ENCODE measurements at regions not wholly inside any gene's neighbourhood (a gene's known extent, or its start where the extent isn't known, plus 50 kb on each side); places are given as distances from the start of the nearest gene placed in this dataset.

GRCh38 chr9:36486933-36487481 lies 85.7 kb upstream of the MELK start:
- peak overlapping the region; percentile 85 for H3K27ac Mint-ChIP-seq
- H3K36me3 Mint-ChIP-seq (ENCODE audit: low read depth), result no peaks in the 10 kb centered on the region
- DNase-seq, result no peak
- peaks cover 36% of the 10 kb centered on the region for H3K4me1 Mint-ChIP-seq (ENCODE audit: low read depth)
- H3K9me3 Mint-ChIP-seq, result no peaks in the 10 kb centered on the region
- no peaks in the 10 kb centered on the region for H3K27me3 Mint-ChIP-seq (ENCODE audit: insufficient read depth)
- peak overlapping the region; percentile 86 for H3K4me3 Mint-ChIP-seq
- TF ChIP-seq CTCF (IDR thresholded peaks at IDR 0.05), result no peak

GRCh38 chr9:36486329-36486932 lies 86.3 kb upstream of the MELK start:
- Mint-ChIP-seq H3K4me3 (peak overlapping the region; percentile 86), H3K9me3 (no peaks in the 10 kb centered on the region), H3K27me3 (ENCODE audit: insufficient read depth) (no peaks in the 10 kb centered on the region), H3K27ac (peak overlapping the region; percentile 85), H3K4me1 (ENCODE audit: low read depth) (peaks cover 36% of the 10 kb centered on the region), H3K36me3 (ENCODE audit: low read depth) (no peaks in the 10 kb centered on the region)
- DNase-seq, result peak; percentile 15
- TF ChIP-seq CTCF (IDR thresholded peaks at IDR 0.05), result no peak

- no peak for DNase-seq
- Mint-ChIP-seq H3K27ac (peak overlapping the region; percentile 85), H3K9me3 (no peaks in the 10 kb centered on the region), H3K36me3 (ENCODE audit: low read depth) (no peaks in the 10 kb centered on the region), H3K4me3 (peak overlapping the region; percentile 86), H3K4me1 (ENCODE audit: low read depth) (peaks cover 36% of the 10 kb centered on the region), H3K27me3 (ENCODE audit: insufficient read depth) (no peaks in the 10 kb centered on the region)
- no peak for TF ChIP-seq CTCF (IDR thresholded peaks at IDR 0.05)
Observed at GRCh38 chr9:36485647-36486328, 85.7 kb upstream of the RNF38 start.

- Mint-ChIP-seq H3K4me3 (no peak overlapping the region), H3K27me3 (ENCODE audit: insufficient read depth) (no peaks in the 10 kb centered on the region), H3K4me1 (ENCODE audit: low read depth) (peaks cover 33% of the 10 kb centered on the region), H3K27ac (no peak overlapping the region), H3K36me3 (ENCODE audit: low read depth) (no peaks in the 10 kb centered on the region), H3K9me3 (no peaks in the 10 kb centered on the region)
- DNase-seq, result no peak
- no peak for TF ChIP-seq CTCF (IDR thresholded peaks at IDR 0.05)
Observed at GRCh38 chr9:36484124-36484523, 84.1 kb upstream of the RNF38 start.

GRCh38 chr9:36479101-36479500 lies 79.0 kb upstream of the RNF38 start:
- Mint-ChIP-seq H3K4me3 (no peak overlapping the region), H3K36me3 (ENCODE audit: low read depth) (no peaks in the 10 kb centered on the region), H3K27ac (no peak overlapping the region), H3K4me1 (ENCODE audit: low read depth) (peaks cover 3% of the 10 kb centered on the region), H3K27me3 (ENCODE audit: insufficient read depth) (no peaks in the 10 kb centered on the region; the same call in 1 of the 2 replicates), H3K9me3 (no peaks in the 10 kb centered on the region)
- no peak for TF ChIP-seq CTCF (IDR thresholded peaks at IDR 0.05)
- no peak for DNase-seq
